Loucy (cell line): ENCODE measurements at regions not wholly inside any gene's neighbourhood (a gene's known extent, or its start where the extent isn't known, plus 50 kb on each side); places are given as distances from the start of the nearest gene placed in this dataset.

Source experiments
- EZH2phosphoT487 ChIP-seq: fragments of 200-600 bp; IDR thresholded peaks from 2 replicates; pipeline ENCODE4 v1.6.1; 2018; ENCODE audit warnings: antibody characterized with exemption, mild to moderate bottlenecking, moderate library complexity, borderline replicate concordance
- TF ChIP-seq, protein P1 (sequence below): fragments of 200-600 bp; sonication (generic); conservative IDR thresholded peaks from 2 replicates; pipeline ENCODE4 v1.5.1; 2014; ENCODE audit warnings: mild to moderate bottlenecking, antibody characterized with exemption, low read length

DNA sequence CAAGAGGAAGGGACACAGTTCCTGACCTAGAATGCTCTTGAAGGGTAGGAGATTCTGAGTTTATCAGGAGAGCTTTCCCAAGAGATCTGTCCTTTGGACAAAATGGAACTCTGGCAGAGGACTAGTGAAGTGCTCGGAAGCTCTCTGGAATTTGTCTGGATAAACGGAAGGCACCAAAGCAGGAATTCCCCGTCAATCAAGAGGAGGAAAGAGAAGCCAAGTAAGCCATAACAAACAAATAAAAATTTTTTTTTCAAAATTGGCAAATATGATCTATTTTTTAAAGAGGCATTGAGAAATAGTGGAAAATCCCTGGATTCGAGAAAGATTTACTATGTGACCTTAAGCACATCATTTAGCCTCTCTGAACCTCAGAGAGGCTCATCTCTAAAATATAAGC, 99.2 kb downstream of the GRIN2B start:
- TF ChIP-seq, protein P1, sequence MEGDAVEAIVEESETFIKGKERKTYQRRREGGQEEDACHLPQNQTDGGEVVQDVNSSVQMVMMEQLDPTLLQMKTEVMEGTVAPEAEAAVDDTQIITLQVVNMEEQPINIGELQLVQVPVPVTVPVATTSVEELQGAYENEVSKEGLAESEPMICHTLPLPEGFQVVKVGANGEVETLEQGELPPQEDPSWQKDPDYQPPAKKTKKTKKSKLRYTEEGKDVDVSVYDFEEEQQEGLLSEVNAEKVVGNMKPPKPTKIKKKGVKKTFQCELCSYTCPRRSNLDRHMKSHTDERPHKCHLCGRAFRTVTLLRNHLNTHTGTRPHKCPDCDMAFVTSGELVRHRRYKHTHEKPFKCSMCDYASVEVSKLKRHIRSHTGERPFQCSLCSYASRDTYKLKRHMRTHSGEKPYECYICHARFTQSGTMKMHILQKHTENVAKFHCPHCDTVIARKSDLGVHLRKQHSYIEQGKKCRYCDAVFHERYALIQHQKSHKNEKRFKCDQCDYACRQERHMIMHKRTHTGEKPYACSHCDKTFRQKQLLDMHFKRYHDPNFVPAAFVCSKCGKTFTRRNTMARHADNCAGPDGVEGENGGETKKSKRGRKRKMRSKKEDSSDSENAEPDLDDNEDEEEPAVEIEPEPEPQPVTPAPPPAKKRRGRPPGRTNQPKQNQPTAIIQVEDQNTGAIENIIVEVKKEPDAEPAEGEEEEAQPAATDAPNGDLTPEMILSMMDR: no peak
- TF ChIP-seq EZH2phosphoT487: no peak
